HG03520 (cell line): ENCODE measurements at regions not wholly inside any gene's neighbourhood (a gene's known extent, or its start where the extent isn't known, plus 50 kb on each side); places are given as distances from the start of the nearest gene placed in this dataset.

Experiments used
- ATAC-seq: cut with Tn5 transposase; IDR thresholded peaks from one replicate; pipeline ENCODE4 v1.9.1; 2021; ENCODE audit warnings: mild to moderate bottlenecking, moderate library complexity; ENCODE audit not compliant: unreplicated experiment

DNA sequence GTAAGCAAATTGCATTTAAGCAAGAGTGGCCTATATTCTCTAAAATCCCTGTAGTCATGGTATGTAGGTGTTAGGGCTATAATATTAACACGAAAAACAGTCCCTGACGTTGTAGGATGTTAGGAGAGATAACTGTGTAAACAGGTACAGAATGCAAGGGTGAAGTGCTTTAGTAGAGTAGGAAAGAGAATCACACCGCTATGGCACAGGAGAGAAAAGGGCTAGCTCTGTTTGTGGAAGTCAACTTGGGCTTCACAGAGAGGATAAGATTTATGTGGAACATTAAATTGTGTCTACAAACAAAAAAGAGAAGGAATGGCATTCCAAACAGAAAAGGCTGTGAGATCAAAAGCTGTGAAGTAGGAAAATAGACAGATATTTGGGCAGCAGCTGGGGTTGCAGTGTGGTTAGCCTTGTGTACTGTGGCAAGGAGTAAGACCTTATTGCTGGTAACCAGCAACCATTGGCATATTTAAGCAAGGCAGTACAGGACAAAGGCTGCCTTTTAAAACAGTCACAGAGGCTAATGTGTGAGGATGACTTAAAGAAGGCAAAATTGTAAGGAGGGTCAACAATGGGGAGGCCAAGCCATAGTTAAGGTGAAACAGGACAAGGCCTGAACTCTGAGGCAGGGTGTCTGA is 337.5 kb upstream of the ADAMTSL1 start:
- ATAC-seq: no peak

DNA sequence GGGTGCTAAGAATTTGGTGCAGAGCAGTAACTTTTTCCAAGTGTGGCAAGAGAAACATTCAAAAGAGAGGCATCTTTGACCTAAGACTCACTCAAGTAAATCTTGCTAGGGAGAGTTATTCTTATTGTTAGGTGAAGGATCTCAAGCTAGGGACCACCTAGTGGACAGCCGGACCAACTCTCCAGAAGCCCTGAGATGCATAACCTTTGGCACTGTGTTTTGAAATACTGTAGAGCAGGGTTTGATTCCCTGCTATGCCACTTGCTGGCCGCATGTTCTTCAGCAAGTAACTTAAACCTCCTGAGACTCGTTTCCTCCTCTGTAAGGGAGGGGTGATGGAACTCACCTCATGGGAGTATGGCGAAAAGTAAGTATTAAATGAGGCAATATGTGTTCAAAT is 336.1 kb upstream of the ADAMTSL1 start:
- ATAC-seq: no peak

DNA sequence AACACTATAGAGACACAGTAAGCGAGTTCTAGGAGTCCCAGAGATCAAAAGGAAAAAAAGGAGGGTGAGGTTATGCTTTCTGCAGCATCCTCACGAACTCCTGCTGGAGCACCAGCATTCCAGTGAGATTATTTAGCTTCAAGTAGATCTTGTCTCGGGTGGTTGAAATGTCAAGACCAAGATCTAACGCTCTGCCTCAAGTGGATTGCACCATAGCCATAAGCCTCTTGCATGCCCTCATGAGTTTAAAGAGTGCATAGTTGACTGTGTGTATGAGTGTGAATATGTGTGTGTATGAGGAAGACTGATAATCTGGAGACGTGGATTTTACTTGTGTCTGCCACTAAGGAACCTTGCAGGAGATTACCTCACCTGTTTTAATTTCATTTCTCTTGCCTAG is 335.3 kb upstream of the ADAMTSL1 start:
- no peak for ATAC-seq

DNA sequence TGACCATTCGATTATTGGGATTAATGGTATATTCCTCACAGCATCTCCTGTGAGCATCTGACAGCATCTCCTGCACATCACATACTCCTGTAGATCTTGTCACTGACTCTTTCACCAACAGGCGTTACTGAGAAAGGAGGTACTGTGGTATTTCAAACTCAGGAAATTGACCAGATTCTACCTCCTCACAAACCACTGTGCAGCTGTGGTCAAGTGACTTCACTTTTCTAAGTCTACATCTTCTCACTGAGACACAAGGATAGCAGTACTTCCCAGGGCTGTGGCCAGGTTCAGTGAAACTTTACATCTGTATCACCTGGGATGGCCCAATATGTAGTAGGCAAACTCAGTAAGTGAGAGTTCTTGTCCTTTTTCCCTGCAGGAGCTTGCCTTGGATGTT is 332.3 kb upstream of the ADAMTSL1 start:
- ATAC-seq: no peak

DNA sequence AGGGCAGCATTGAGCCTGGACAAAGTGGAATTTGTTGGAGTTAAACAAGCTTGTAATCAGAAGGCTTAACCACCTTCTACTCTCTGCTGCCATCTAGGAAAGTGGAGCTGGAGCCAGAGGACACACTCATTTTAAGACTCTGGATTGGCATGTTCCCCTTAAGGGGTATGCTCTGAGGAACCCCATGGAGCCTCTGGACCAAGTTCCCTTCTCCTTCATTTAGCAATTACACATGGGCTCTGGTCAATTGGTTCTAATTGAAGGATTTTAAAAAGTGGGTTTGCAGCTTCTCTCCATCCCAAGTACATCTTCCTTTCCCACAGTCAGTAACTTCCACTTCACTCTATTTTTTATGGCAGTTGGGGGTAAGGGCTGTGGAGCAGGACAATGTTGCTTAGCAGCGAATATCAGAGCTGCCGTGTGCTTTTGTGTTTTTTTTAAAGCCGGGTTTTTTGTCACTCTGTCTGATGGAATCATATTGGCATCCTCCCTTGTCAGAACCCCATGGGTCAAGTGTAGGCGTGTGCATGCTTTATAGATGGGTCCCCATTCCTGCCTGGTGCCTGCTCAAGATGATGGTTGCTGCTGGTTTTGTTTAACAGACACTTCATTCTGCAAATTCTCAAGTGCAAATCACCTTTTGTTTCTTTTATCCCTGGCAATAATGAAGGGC is 330.7 kb upstream of the ADAMTSL1 start:
- ATAC-seq: no peak

DNA sequence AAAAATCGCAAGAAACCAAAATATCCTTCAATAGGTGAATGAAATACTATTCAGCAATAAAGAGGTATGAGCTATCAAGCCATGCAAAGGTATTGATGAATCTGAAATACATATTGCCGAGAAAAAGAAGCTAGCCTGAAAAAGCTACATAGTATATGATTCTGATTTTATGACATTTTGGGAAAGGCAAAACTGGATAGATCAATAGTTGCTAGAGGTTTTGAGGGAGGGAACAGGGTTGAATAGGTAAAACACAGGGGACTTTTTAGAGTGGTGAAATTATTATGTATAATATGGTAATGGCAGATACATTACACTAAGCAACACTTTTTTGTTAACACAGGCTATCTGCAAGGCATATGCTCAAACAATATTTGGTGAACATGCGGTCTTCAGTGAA is 327.6 kb upstream of the ADAMTSL1 start:
- ATAC-seq: no peak

DNA sequence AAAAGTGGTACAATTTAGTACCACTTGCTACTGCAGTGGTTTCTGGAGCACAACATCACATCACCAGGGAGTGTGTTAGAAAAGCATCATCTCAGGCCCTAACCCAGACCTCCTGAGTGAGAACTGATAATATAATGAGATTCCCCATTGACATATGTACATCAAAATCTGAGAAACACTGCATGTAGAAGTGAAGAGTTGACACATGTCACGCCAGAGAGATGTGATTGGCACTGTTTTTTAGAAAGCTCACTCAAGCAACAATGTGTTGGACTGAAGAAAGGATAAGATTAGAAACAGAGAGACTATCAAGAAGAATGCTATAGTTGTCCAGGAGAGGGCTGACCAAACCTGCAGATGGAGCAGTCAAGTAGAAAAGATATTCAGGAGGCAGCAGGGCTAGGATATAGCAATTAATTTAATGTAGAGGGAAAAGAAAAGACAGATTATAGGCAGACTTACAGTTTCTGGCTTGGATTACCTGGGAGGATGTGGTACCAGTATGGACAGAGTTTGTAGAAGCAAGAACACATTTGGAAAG is 324.4 kb upstream of the ADAMTSL1 start:
- no peak for ATAC-seq

DNA sequence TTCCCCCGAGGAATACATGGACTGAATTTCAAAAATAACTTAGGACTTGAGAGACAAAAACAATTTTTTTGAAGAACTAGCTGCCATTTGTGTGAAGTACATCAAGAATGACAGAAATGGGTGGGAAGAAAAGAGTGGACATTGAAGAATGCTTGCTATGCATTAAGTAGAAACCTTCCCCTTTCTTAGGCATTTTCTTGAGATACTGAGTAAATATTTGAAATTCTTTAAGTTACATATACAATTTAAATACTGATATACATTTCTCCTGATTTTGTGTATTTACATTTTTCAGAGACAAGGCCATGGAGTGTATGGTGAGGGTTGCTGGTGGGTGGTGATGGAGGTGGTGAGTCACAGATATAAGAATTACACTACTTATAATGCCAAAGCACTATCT is 319.3 kb upstream of the ADAMTSL1 start:
- ATAC-seq: no peak

DNA sequence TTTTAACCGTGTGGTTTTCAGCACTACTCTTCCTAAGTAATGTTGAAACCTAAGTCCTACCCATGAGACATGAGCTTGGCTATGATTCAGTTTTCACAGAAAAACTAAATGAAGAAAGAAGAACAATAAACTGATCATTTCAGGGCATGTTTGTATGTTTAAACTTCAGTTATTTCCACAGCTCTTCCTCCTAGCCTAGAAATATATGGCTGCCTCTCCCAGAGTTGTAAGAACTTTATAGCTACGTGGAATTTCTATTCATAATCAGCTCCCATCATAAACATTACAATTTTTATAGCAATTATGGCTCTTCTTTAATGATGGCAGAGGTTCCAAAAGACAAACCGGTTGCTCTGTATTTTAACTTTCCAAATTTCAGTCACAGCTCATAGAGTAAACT is 314.7 kb upstream of the ADAMTSL1 start:
- no peak for ATAC-seq

DNA sequence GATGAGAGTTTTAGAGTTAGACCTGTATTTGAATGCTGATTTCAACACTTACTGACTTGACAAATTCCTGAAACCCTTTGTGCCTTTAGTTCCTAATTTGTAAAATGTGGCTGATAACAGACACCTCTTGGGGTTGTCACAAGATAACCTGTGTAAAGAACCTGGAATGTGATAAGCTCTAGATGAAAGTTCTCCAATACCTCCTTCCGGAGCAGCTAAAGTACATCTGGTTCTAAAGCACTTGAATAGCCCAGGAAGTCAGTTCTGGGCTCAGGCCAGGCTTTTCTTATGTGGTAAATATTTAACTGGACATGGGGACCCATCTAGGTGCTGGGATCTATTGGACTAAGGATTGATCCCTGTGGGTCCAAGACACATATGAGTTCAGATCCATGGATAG is 310.8 kb upstream of the ADAMTSL1 start:
- no peak for ATAC-seq

DNA sequence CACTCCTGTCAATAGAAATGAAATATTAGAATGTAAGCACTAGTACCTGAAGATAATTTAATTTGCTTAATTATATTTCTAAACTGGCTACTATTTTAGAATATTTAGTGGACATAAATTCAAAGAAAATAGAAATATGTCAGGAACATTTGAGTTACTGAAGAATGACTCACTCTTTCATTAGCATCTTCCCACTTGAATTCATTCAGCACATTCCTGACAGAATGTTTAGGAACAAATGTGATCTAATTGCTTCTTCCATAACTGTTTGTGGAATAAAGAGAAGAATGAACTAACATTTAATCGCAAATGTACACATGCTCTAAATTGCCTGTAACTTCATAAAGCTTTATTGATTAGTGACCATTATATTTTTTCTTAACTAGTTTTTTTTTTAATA is 306.2 kb upstream of the ADAMTSL1 start:
- no peak for ATAC-seq

DNA sequence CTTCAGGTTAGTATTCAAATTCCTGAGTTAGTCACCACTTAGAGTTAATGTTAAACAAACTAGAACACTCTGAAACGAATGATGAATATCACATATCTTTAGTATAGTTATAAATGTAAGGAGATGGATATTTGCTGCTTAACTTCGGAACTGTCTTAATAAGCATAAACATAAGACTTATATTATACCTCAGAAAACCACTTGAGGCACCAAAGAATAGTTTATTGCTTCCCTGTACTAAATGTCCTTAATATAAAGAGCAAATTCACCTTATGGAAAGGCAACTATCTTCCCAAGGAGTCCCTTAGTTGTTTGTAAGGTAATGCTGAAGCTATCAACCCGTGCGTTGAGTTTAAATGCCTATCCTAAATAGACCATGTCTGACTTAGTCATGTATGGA is 300.0 kb upstream of the ADAMTSL1 start:
- no peak for ATAC-seq

DNA sequence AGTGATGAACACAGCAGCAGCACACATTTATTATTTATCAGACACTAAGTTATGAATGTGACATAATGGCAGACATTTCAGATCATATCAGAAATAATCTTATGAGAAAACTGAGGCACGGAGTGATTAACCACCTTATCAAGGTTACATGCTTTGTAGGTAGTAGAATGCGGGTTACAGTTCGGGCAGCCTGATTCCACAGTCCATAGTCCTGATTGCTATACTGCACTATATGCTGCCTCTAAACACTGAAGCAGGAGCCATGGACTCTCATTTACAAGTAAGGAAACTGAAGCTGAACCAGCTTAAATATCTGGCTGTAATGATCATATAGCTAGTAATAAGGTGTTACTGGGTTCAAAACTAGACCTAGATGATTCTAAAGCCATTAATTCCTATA is 291.3 kb upstream of the ADAMTSL1 start:
- ATAC-seq: no peak

DNA sequence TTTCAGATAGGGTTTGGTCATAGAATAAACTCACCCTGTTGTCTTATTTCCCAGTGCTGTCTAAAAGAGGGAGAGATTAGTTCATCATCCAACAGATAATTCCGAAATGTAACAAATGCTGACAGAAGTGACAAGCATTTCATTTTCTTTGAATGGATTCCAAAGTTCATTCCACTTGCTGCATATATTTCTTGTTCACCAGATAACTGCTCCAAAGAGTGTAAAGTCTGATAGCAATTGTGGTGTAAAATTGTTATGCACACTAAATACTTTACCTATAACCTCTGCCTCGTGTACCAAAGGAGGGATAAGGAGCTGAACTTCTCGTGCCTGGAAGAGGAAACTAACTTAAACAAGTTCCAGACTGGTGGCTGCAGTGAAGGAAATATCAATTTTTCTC is 290.0 kb upstream of the ADAMTSL1 start:
- ATAC-seq: no peak

DNA sequence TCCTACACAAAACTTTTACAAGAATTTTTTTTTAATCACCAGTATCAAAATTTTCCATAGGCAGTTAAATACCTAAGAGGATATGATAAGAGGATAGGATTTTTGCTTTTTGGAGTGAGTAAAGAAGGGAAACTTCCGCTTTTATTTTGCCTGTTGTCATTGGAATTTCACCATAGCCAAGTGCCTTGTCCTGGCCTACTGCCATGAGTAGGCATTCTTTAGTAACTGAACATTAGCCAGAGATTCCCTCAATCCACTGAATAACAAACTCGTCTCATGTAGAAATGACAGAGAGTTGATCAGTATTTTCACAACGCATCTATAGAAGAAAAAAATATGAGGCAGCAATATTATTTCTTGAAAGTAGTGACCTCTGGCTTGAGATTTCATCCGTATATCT is 289.6 kb upstream of the ADAMTSL1 start:
- ATAC-seq: no peak

DNA sequence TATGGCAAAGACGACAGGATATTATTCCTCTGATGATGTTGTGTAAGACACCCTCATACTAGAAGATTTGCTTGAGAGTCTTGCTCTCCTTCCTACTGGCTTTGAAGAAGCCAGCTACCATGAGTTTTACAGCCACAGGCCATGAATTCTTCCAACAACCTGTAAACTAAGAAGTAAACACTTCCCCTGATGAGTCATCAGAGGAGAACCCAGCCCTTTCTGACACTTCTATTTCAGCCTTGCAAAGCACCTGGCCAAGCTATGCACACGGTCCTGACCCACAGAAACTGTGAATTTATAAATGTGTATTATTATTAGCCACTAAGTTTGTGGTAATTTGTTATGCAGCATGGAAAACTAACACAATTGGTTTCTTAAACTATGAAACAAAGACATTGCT is 288.8 kb upstream of the ADAMTSL1 start:
- ATAC-seq: no peak

DNA sequence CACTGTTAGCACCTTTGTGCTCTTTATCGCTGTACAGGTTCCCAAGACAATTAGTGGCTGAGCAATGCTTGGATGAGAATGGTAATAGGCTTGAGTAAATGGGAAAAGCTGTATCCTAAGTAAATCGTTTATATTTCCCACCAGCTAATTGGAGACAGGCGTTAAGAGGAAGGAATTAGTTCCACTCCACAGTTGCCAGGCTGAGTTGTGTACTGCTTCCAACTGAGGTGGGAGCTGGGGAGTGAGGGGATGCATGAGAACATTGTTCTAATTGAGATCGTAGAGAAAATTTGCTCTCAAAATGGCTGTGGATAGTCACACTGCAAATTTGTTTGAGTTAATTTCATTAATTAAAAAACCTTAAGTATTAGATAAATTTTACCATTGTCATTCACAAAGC is 285.0 kb upstream of the ADAMTSL1 start:
- ATAC-seq: no peak

DNA sequence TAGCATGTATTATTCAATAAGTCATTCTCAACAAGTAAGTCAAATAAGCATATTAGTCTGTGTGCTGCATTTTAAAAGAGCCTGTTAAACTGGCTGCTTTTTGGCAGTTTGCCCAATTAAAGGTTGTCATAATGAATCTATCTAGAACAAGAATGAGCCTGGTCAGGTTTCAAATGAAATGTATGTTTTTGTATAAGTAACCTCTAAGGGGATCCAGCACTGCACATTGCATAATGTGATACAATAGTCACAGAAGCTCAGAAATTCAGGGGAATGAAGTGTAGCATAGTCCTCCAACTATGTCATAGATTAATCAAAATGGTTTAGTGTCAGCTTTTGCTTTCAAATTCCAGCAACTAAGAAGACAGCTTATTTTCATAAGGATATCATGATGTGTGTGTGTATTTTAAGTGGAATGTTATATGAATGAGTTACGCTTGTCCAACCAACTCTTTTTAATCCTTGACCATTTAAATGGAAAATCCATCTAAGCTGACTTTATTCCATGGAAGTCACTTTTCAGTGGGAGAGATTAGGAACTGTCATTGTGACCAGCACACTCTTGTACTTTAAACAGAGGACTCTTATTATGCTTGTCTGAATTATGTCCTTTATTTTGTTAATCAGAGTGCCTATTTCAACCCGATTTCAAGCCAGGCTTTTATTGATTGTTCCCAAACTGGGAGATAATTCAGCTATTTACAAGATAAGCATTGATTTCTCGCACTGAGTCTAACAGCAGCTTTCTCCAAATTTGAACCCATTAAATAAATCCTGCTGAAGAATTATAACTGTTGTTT is 283.9 kb upstream of the ADAMTSL1 start:
- no peak for ATAC-seq

DNA sequence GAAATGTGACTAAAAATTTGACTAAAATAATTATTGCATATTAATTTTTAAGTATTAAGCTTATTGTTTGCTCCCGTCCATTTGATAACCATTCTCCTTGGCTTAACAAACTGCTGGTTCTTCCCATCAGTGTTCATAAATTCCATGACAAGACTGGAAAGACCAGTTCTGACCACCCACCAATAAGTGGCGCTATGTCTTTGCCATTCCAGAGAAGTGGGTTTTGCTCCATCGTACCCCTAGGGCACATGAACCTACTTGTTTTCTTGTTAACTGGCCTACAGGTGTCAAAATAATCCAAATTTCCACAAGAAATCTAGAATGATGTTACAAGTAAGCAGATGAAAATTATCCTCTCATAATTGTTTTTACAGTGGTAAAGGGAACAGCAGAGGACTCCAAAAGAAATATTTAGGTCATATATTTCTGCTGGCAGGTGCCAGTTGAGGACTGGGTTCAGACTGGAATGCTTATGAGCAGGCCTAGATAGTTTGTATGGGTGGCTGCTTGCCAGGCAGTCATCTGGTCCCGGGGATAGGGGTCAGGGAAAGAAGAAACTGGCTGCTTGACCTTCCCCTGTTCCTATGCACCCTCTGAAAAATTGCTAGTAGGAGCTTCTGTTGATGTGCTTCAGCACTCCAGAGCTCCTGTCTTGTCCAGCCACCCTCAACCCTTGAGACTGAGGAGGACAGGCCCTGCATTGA is 283.1 kb upstream of the ADAMTSL1 start:
- no peak for ATAC-seq

DNA sequence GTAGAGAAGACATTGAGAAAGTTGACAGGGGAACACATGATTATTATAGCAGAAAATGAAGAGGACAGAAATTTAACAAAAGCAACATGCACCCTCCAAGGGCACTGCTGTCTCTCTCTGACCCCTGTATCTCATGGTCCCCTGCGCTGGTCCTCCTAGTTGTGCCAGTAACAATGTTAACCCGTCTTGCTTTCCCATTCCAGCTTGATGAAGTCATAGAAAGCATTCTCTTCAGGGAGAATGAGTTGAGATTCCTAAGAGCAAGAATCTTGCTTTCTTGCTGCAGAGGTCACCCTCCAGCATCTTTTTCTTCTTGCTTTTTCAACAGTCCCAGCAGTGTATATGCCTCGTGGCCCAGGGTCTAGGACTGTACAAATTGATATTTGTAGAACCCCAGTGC is 279.6 kb upstream of the ADAMTSL1 start:
- no peak for ATAC-seq

DNA sequence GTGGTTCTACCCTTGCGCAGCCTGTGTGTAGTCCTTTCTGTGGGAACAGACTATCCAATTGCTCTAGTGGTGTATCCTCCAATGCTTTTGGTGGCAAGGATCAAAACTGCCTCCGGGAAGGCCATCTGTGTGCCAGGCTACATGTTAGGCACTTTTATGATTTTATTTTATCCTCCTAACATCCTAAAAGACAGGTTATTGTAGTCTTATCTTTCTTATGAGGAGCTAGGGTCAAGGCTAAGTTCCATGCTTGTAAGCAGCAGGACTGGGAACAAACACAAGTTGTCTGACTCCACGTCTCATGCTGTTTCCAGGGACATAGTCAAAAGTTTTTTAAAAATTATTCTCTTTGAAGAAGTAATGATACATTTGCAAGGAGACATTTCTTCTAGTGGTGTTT is 278.7 kb upstream of the ADAMTSL1 start:
- ATAC-seq: no peak
